ENCODE measurements at regions not wholly inside any gene's neighbourhood (a gene's known extent, or its start where the extent isn't known, plus 50 kb on each side); places are given as distances from the start of the nearest gene placed in this dataset.

GRCh38 chr1:30038134-30039025 lies 685.0 kb downstream of the MATN1 start:
- H3K4me1 Mint-ChIP-seq (ENCODE audit: unreplicated experiment): no peaks in the 10 kb centered on the region
- no peak overlapping the region for H3K4me3 Mint-ChIP-seq (ENCODE audit: unreplicated experiment)
- TF ChIP-seq CTCF (IDR thresholded peaks at IDR 0.05; ENCODE audit: unreplicated experiment): no peak
- peaks cover 3% of the 10 kb centered on the region for H3K27me3 Mint-ChIP-seq (ENCODE audit: unreplicated experiment)
- peaks cover 4% of the 10 kb centered on the region for H3K36me3 Mint-ChIP-seq (ENCODE audit: low read depth, unreplicated experiment)
- H3K9me3 Mint-ChIP-seq (ENCODE audit: unreplicated experiment): peaks cover 13% of the 10 kb centered on the region
- H3K27ac Mint-ChIP-seq (ENCODE audit: unreplicated experiment): no peak overlapping the region
- no peak for DNase-seq (ENCODE audit: low spot score)

- Mint-ChIP-seq H3K36me3 (ENCODE audit: low read depth, unreplicated experiment) (peaks cover 4% of the 10 kb centered on the region), H3K27me3 (ENCODE audit: unreplicated experiment) (peaks cover 3% of the 10 kb centered on the region), H3K27ac (ENCODE audit: unreplicated experiment) (no peak overlapping the region), H3K4me1 (ENCODE audit: unreplicated experiment) (no peaks in the 10 kb centered on the region), H3K4me3 (ENCODE audit: unreplicated experiment) (no peak overlapping the region), H3K9me3 (ENCODE audit: unreplicated experiment) (peaks cover 16% of the 10 kb centered on the region)
- no peak for DNase-seq (ENCODE audit: low spot score)
- TF ChIP-seq CTCF (IDR thresholded peaks at IDR 0.05; ENCODE audit: unreplicated experiment): no peak
These were observed 685.9 kb downstream of the MATN1 start for GRCh38 chr1:30037251-30038118.

GRCh38 chr1:30036666-30037065 lies 686.7 kb downstream of the MATN1 start:
- H3K4me1 Mint-ChIP-seq (ENCODE audit: unreplicated experiment): no peaks in the 10 kb centered on the region

GRCh38 chr1:30036229-30036547 lies 687.2 kb downstream of the MATN1 start:
- Mint-ChIP-seq H3K4me1 (ENCODE audit: unreplicated experiment) (no peaks in the 10 kb centered on the region), H3K9me3 (ENCODE audit: unreplicated experiment) (peaks cover 12% of the 10 kb centered on the region), H3K4me3 (ENCODE audit: unreplicated experiment) (no peak overlapping the region), H3K27me3 (ENCODE audit: unreplicated experiment) (no peaks in the 10 kb centered on the region), H3K36me3 (ENCODE audit: low read depth, unreplicated experiment) (peaks cover 4% of the 10 kb centered on the region), H3K27ac (ENCODE audit: unreplicated experiment) (no peak overlapping the region)
- DNase-seq (ENCODE audit: low spot score): no peak
- no peak for TF ChIP-seq CTCF (IDR thresholded peaks at IDR 0.05; ENCODE audit: unreplicated experiment)

More at GRCh38 chr1:30036666-30037065, 686.7 kb downstream of the MATN1 start:
- peaks cover 3% of the 10 kb centered on the region for H3K27me3 Mint-ChIP-seq (ENCODE audit: unreplicated experiment)
- H3K27ac Mint-ChIP-seq (ENCODE audit: unreplicated experiment): no peak overlapping the region
- no peak overlapping the region for H3K4me3 Mint-ChIP-seq (ENCODE audit: unreplicated experiment)
- DNase-seq (ENCODE audit: low spot score): no peak
- peaks cover 4% of the 10 kb centered on the region for H3K36me3 Mint-ChIP-seq (ENCODE audit: low read depth, unreplicated experiment)
- H3K9me3 Mint-ChIP-seq (ENCODE audit: unreplicated experiment): peaks cover 16% of the 10 kb centered on the region
- TF ChIP-seq CTCF (IDR thresholded peaks at IDR 0.05; ENCODE audit: unreplicated experiment): no peak

Data from endothelial cell (in vitro differentiated cells).